SU-DHL-6 (cell line): ENCODE measurements at regions not wholly inside any gene's neighbourhood (a gene's known extent, or its start where the extent isn't known, plus 50 kb on each side); places are given as distances from the start of the nearest gene placed in this dataset.

Experiments used
- CTCF ChIP-seq: fragments of 200-600 bp; sonication (generic); IDR thresholded peaks from one replicate; pipeline ENCODE4 v1.5.1; 2017; ENCODE audit warnings: antibody characterized with exemption, mild to moderate bottlenecking, low read length, moderate library complexity; ENCODE audit not compliant: insufficient read depth, poor library complexity, severe bottlenecking
- EZH2phosphoT487 ChIP-seq: fragments of 200-600 bp; sonication (generic), shearing (Covaris generic); conservative IDR thresholded peaks from 2 replicates; pipeline ENCODE4 v1.6.1; 2018; ENCODE audit warnings: mild to moderate bottlenecking, antibody characterized with exemption, low read length, moderate library complexity, mixed read lengths

GRCh38 chr4:4914965-4915845, 55.7 kb downstream of the MSX1 start:
- no peak for TF ChIP-seq EZH2phosphoT487
- TF ChIP-seq CTCF: no peak
